ENCODE measurements at regions not wholly inside any gene's neighbourhood (a gene's known extent, or its start where the extent isn't known, plus 50 kb on each side); places are given as distances from the start of the nearest gene placed in this dataset.
"Not testable (repeated sequence)": the region's sequence is repeated elsewhere in the genome, so short reads cannot be mapped to it uniquely, and the experiment has no call there.

GRCh38 chr14:25316007-25316406 lies 266.1 kb upstream of the STXBP6 start:
- not testable (repeated sequence) for H3K4me3 Mint-ChIP-seq; H3K27ac Mint-ChIP-seq; H3K27me3 Mint-ChIP-seq (ENCODE audit: low read depth in 3 of 3); H3K4me1 Mint-ChIP-seq; H3K36me3 Mint-ChIP-seq; DNase-seq
- peaks cover 0 to 12% (median 2%) of the 10 kb centered on the region in 6 donors for H3K9me3 Mint-ChIP-seq

- Mint-ChIP-seq H3K4me1 (no peaks in the 10 kb centered on the region), H3K4me3 (no peak overlapping the region), H3K27me3 (ENCODE audit: low read depth in 3 of 3) (peaks cover 0 to 3% (median under 1%) of the 10 kb centered on the region in 3 donors), H3K27ac (no peak overlapping the region), H3K9me3 (peaks cover 0 to 4% (median 0%) of the 10 kb centered on the region in 6 donors), H3K36me3 (no peaks in the 10 kb centered on the region)
- DNase-seq = no peak
These were observed 258.3 kb upstream of the STXBP6 start for GRCh38 chr14:25308244-25308643.

GRCh38 chr14:25303934-25304333 lies 254.0 kb upstream of the STXBP6 start:
- no peak for DNase-seq
- no peak overlapping the region for H3K27ac Mint-ChIP-seq
- H3K4me3 Mint-ChIP-seq = no peak overlapping the region
- H3K36me3 Mint-ChIP-seq = no peaks in the 10 kb centered on the region
- no peaks in the 10 kb centered on the region for H3K4me1 Mint-ChIP-seq
- H3K27me3 Mint-ChIP-seq (ENCODE audit: low read depth in 3 of 3) = peaks cover 0 to 15% (median 3%) of the 10 kb centered on the region in 3 donors
- peaks cover 0 to 4% (median 0%) of the 10 kb centered on the region in 6 donors for H3K9me3 Mint-ChIP-seq

DNA sequence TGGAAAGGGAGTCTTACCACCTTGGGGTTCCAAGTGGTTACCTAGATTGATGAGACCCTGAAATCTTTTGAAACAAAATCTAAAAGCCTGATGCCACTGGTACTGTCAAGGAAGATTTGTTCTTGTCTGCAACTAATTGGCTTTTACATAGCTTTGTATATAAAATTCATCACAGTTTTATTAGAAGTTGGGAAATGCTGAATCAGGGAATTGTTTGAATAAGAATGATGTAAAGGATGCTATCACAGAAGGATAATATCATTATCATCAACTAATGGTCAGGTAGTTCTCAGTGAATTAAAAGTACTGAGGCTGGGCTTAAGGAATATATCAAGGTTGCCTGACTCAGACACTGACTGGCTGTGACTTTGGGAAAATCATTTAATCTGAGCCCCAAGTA lies 248.3 kb upstream of the STXBP6 start:
- no peak for DNase-seq
- Mint-ChIP-seq H3K4me3 (no peak overlapping the region), H3K27ac (no peak overlapping the region), H3K9me3 (no peaks in the 10 kb centered on the region), H3K27me3 (ENCODE audit: low read depth in 3 of 3) (peaks cover 2 to 20% (median 4%) of the 10 kb centered on the region in 3 donors), H3K36me3 (no peaks in the 10 kb centered on the region), H3K4me1 (no peaks in the 10 kb centered on the region)

- H3K4me1 Mint-ChIP-seq; H3K27ac Mint-ChIP-seq; H3K36me3 Mint-ChIP-seq; H3K4me3 Mint-ChIP-seq; DNase-seq; H3K9me3 Mint-ChIP-seq; H3K27me3 Mint-ChIP-seq (ENCODE audit: low read depth in 3 of 3): not testable (repeated sequence)
These were observed 240.2 kb upstream of the STXBP6 start for GRCh38 chr14:25290154-25290553.

GRCh38 chr14:25274529-25274928 lies 224.6 kb upstream of the STXBP6 start:
- H3K4me3 Mint-ChIP-seq = no peak overlapping the region
- peaks cover 3 to 14% (median 7%) of the 10 kb centered on the region in 3 donors for H3K27me3 Mint-ChIP-seq (ENCODE audit: low read depth in 3 of 3)
- peaks cover 0 to 4% (median 0%) of the 10 kb centered on the region in 6 donors for H3K9me3 Mint-ChIP-seq
- no peak overlapping the region for H3K27ac Mint-ChIP-seq
- no peaks in the 10 kb centered on the region for H3K4me1 Mint-ChIP-seq
- no peak for DNase-seq
- H3K36me3 Mint-ChIP-seq = no peaks in the 10 kb centered on the region

GRCh38 chr14:25267186-25267585 lies 217.2 kb upstream of the STXBP6 start:
- Mint-ChIP-seq H3K9me3 (peaks cover 0 to 2% (median 0%) of the 10 kb centered on the region in 6 donors), H3K27me3 (ENCODE audit: low read depth in 3 of 3) (peaks cover 1 to 16% (median 9%) of the 10 kb centered on the region in 3 donors), H3K27ac (no peak overlapping the region), H3K36me3 (no peaks in the 10 kb centered on the region), H3K4me1 (peaks cover 0 to 3% of the 10 kb centered on the region in 2 donors), H3K4me3 (no peak overlapping the region)
- DNase-seq = no peak

GRCh38 chr14:25259470-25259869 lies 209.5 kb upstream of the STXBP6 start:
- Mint-ChIP-seq H3K4me3 (no peak overlapping the region), H3K9me3 (no peaks in the 10 kb centered on the region), H3K27me3 (ENCODE audit: low read depth in 3 of 3) (peaks cover 4 to 12% (median 6%) of the 10 kb centered on the region in 3 donors), H3K36me3 (no peaks in the 10 kb centered on the region), H3K27ac (no peak overlapping the region), H3K4me1 (peaks cover 0 to 3% of the 10 kb centered on the region in 2 donors)
- DNase-seq = no peak

DNA sequence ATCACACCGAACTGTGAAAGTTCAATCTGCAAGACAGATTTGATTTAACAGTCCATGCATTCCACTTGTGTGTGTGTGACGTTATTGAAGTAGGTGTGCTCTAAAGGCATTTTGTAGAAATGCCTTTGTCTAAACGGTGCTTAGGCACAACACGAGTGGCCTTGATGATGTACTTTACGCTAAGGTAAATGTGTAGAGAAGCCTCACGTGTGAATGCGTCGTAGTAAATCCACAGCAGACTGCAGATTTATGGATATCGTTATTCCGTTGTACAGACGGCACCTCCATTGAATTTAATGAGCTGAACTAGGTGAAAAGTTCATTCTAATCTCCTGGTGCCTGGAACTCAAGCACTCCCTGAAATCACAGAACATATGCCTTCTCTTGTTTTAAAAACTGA lies 202.8 kb upstream of the STXBP6 start:
- Mint-ChIP-seq H3K4me3 (no peak overlapping the region), H3K27ac (no peak overlapping the region), H3K4me1 (no peaks in the 10 kb centered on the region), H3K9me3 (peaks cover 0 to 2% (median 0%) of the 10 kb centered on the region in 6 donors), H3K36me3 (no peaks in the 10 kb centered on the region), H3K27me3 (ENCODE audit: low read depth in 3 of 3) (peaks cover 0 to 9% (median 2%) of the 10 kb centered on the region in 3 donors)
- no peak for DNase-seq

DNA sequence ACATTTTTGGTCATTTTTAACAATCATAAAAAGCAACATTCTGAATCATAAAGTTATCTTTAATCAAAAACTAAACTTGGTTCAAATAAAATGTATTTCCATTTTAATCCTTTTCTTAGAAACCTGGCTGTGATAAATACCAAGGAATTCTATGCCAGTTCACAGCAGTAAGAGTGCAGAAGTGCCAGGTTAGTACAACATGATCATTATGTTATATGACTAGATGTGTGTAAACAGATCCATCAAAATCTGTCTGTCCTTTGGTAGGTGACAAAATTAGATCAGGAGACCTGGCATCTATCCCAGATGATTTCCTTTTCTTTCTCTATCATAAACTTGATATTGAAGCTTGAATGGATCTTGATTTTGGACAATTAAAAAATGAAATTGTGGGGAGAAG lies 200.6 kb upstream of the STXBP6 start:
- no peak for DNase-seq
- Mint-ChIP-seq H3K4me3 (no peak overlapping the region), H3K4me1 (no peaks in the 10 kb centered on the region), H3K9me3 (peaks cover 0 to 4% (median 0%) of the 10 kb centered on the region in 6 donors), H3K27me3 (ENCODE audit: low read depth in 3 of 3) (peaks cover 1 to 8% (median 2%) of the 10 kb centered on the region in 3 donors), H3K36me3 (no peaks in the 10 kb centered on the region), H3K27ac (no peak overlapping the region)

GRCh38 chr14:25247609-25248008 lies 197.7 kb upstream of the STXBP6 start:
- H3K9me3 Mint-ChIP-seq = peaks cover 0 to 6% (median 0%) of the 10 kb centered on the region in 6 donors
- no peaks in the 10 kb centered on the region for H3K36me3 Mint-ChIP-seq
- no peak overlapping the region for H3K4me3 Mint-ChIP-seq
- DNase-seq = no peak
- no peak overlapping the region for H3K27ac Mint-ChIP-seq
- H3K27me3 Mint-ChIP-seq (ENCODE audit: low read depth in 3 of 3) = peaks cover 1 to 7% (median 4%) of the 10 kb centered on the region in 3 donors
- no peaks in the 10 kb centered on the region for H3K4me1 Mint-ChIP-seq

DNA sequence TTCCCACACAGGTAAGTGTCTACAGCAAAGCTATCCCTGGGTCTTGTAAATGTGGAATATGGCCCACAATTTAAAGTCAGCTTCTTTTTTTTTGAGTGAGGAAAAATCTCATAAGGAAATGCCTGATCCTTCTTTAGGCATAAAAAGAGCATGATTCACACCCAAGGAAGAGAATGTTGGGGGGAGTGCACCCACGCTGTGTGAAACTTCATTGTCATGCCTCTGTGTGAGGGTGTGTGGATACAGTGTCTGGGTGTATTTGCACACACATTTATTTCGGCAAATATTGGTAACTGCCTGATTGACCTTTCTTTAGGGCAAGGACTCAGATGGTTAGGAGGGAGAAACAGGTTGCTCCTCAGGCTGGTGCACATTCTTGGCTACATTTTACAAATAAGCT lies 196.8 kb upstream of the STXBP6 start:
- Mint-ChIP-seq H3K4me3 (no peak overlapping the region), H3K4me1 (no peaks in the 10 kb centered on the region), H3K36me3 (no peaks in the 10 kb centered on the region), H3K27ac (no peak overlapping the region), H3K27me3 (ENCODE audit: low read depth in 3 of 3) (peaks cover 1 to 4% (median 3%) of the 10 kb centered on the region in 3 donors), H3K9me3 (peaks cover 0 to 8% (median 0%) of the 10 kb centered on the region in 6 donors)
- DNase-seq = no peak

- Mint-ChIP-seq H3K36me3 (no peaks in the 10 kb centered on the region), H3K9me3 (peaks cover 0 to 1% (median 0%) of the 10 kb centered on the region in 6 donors), H3K27me3 (ENCODE audit: low read depth in 3 of 3) (peaks cover 0 to 5% (median 0%) of the 10 kb centered on the region in 3 donors), H3K4me3 (no peak overlapping the region), H3K4me1 (no peaks in the 10 kb centered on the region), H3K27ac (no peak overlapping the region)
- no peak for DNase-seq
These were observed 189.2 kb upstream of the STXBP6 start for GRCh38 chr14:25239170-25239569.

- Mint-ChIP-seq H3K4me1 (peaks cover 0 to 2% of the 10 kb centered on the region in 2 donors), H3K9me3 (peaks cover 0 to 1% (median 0%) of the 10 kb centered on the region in 6 donors), H3K36me3 (no peaks in the 10 kb centered on the region)
These were observed 187.9 kb upstream of the STXBP6 start for GRCh38 chr14:25237845-25238244.

GRCh38 chr14:25233613-25234012 lies 183.7 kb upstream of the STXBP6 start:
- Mint-ChIP-seq H3K4me3 (peak overlapping the region in 2 of 5 donors; percentile 12 to 46), H3K27me3 (ENCODE audit: low read depth in 3 of 3) (peaks cover 0 to 7% (median 0%) of the 10 kb centered on the region in 3 donors), H3K36me3 (no peaks in the 10 kb centered on the region), H3K4me1 (peaks cover 0 to 2% of the 10 kb centered on the region in 2 donors), H3K9me3 (no peaks in the 10 kb centered on the region), H3K27ac (no peak overlapping the region)
- no peak for DNase-seq

More at GRCh38 chr14:25237845-25238244, 187.9 kb upstream of the STXBP6 start:
- Mint-ChIP-seq H3K4me3 (no peak overlapping the region), H3K27ac (no peak overlapping the region), H3K27me3 (ENCODE audit: low read depth in 3 of 3) (peaks cover 0 to 5% (median 0%) of the 10 kb centered on the region in 3 donors)
- no peak for DNase-seq
